ENCODE measurements at regions not wholly inside any gene's neighbourhood (a gene's known extent, or its start where the extent isn't known, plus 50 kb on each side); places are given as distances from the start of the nearest gene placed in this dataset.

GRCh38 chr13:61684976-61685681 lies 269.5 kb upstream of the PCDH20 start:
- FAIRE-seq: no peak
- TF ChIP-seq, protein P1, sequence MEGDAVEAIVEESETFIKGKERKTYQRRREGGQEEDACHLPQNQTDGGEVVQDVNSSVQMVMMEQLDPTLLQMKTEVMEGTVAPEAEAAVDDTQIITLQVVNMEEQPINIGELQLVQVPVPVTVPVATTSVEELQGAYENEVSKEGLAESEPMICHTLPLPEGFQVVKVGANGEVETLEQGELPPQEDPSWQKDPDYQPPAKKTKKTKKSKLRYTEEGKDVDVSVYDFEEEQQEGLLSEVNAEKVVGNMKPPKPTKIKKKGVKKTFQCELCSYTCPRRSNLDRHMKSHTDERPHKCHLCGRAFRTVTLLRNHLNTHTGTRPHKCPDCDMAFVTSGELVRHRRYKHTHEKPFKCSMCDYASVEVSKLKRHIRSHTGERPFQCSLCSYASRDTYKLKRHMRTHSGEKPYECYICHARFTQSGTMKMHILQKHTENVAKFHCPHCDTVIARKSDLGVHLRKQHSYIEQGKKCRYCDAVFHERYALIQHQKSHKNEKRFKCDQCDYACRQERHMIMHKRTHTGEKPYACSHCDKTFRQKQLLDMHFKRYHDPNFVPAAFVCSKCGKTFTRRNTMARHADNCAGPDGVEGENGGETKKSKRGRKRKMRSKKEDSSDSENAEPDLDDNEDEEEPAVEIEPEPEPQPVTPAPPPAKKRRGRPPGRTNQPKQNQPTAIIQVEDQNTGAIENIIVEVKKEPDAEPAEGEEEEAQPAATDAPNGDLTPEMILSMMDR (IDR thresholded peaks at IDR 0.05; ENCODE audit: insufficient read depth, missing control alignments): no peak

DNA sequence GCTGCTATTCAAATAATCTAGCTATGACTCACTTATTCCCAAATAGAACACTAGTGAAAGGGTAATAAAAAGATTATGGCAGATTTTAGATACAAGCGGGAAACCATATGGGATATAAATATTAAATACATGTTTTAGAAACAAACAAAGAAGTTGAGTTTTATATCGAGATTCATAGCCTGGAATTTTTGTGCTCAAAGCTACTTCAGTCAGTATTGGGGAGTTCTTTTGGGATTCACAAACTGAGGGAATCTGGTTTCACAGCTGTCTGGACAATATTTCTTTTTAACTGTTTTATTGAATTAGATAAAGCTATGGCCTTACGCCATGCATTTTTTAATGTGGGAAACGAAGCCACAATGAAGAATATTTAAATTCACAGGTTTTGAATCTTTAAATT lies 257.1 kb upstream of the PCDH20 start:
- FAIRE-seq (no peak), DNase-seq (ENCODE audit: insufficient read length, low spot score) (no peak)
- TF ChIP-seq, protein P1 (IDR thresholded peaks at IDR 0.05; ENCODE audit: insufficient read depth, missing control alignments): no peak

More at GRCh38 chr13:61684976-61685681, 269.5 kb upstream of the PCDH20 start:
- DNase-seq (ENCODE audit: insufficient read length, low spot score): no peak

- TF ChIP-seq, protein P1 (IDR thresholded peaks at IDR 0.05; ENCODE audit: insufficient read depth, missing control alignments): no peak
- no peak for DNase-seq (ENCODE audit: insufficient read length, low spot score)
- FAIRE-seq: no peak
Observed at GRCh38 chr13:61670384-61671161, 254.9 kb upstream of the PCDH20 start.

- TF ChIP-seq, protein P1 (IDR thresholded peaks at IDR 0.05; ENCODE audit: insufficient read depth, missing control alignments): no peak
Observed at GRCh38 chr13:61664801-61665705, 249.4 kb upstream of the PCDH20 start.

GRCh38 chr13:61654481-61654880 lies 238.8 kb upstream of the PCDH20 start:
- TF ChIP-seq, protein P1 (IDR thresholded peaks at IDR 0.05; ENCODE audit: insufficient read depth, missing control alignments): no peak
- DNase-seq (ENCODE audit: insufficient read length, low spot score): no peak
- FAIRE-seq: no peak

More at GRCh38 chr13:61664801-61665705, 249.4 kb upstream of the PCDH20 start:
- no peak for FAIRE-seq
- no peak for DNase-seq (ENCODE audit: insufficient read length, low spot score)

DNA sequence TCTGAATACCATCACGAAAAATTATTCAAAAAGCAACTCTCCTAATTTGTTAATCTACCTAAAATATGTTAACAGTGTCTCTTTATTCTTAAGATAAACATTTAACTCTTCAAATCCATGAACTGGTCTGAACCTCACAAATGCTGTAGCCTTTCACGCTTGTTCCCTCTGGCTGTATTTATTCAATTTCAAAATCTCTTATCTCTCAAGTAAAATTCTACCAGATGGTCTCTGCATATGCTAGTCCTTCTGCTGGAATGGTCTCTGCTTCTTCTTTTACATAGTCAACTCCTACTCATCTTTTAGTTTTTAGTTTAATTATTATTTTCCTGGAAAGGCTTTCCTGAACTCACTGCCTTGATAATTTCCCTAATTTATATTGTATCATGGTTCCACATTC lies 232.9 kb upstream of the PCDH20 start:
- TF ChIP-seq, protein P1 (IDR thresholded peaks at IDR 0.05; ENCODE audit: insufficient read depth, missing control alignments): no peak
- DNase-seq (ENCODE audit: insufficient read length, low spot score): no peak
- FAIRE-seq: no peak
